ENCODE measurements at regions not wholly inside any gene's neighbourhood (a gene's known extent, or its start where the extent isn't known, plus 50 kb on each side); places are given as distances from the start of the nearest gene placed in this dataset.

GRCh38 chr6:47152666-47153403 is 110.7 kb upstream of the ADGRF1 start:
- Mint-ChIP-seq H3K9me3 (no peaks in the 10 kb centered on the region), H3K4me3 (no peak overlapping the region), H3K27ac (peak overlapping the region in 1 of 9 donors; percentile 69), H3K27me3 (peaks cover 0 to 18% (median 9%) of the 10 kb centered on the region in 5 donors), H3K4me1 (no peaks in the 10 kb centered on the region), H3K36me3 (no peaks in the 10 kb centered on the region)
- no peaks in the 10 kb centered on the region for H3K4me1 ChIP-seq (ENCODE audit: control insufficient read depth in 2 of 2, insufficient read depth in 2 of 2, low read length in 2 of 2)
- ChIA-PET CTCF (no interaction called here), POLR2A (no interaction called here)
- H3K4me3 ChIP-seq (ENCODE audit: low read length), result no peak overlapping the region
- H3K27ac ChIP-seq (ENCODE audit: low read depth, low read length), result no peak overlapping the region
- DNase-seq (no peak), ATAC-seq (no peak)
- H3K36me3 ChIP-seq (ENCODE audit: control insufficient read depth in 2 of 3, insufficient read depth in 3 of 3, low read length in 3 of 3), result no peaks in the 10 kb centered on the region
- no peaks in the 10 kb centered on the region for H3K27me3 ChIP-seq (ENCODE audit: control insufficient read depth in 2 of 2, insufficient read depth in 2 of 2, low read length in 2 of 2)
- intact Hi-C loops (cut with micrococcal nuclease), result no loop called here
- no peaks in the 10 kb centered on the region for H3K9me3 ChIP-seq (ENCODE audit: control insufficient read depth in 2 of 3, low read length in 3 of 3)

- no peak overlapping the region for H3K4me3 ChIP-seq (ENCODE audit: low read length)
- intact Hi-C loops (cut with micrococcal nuclease), result no loop called here
- DNase-seq (no peak), ATAC-seq (no peak)
- POLR2A ChIA-PET, result no interaction called here
- H3K27ac ChIP-seq (ENCODE audit: low read depth, low read length), result no peak overlapping the region
- Mint-ChIP-seq H3K4me1 (no peaks in the 10 kb centered on the region), H3K27me3 (peaks cover 0 to 18% (median 10%) of the 10 kb centered on the region in 5 donors), H3K9me3 (no peaks in the 10 kb centered on the region), H3K4me3 (no peak overlapping the region), H3K36me3 (no peaks in the 10 kb centered on the region), H3K27ac (no peak overlapping the region)
- no peaks in the 10 kb centered on the region for H3K9me3 ChIP-seq (ENCODE audit: control insufficient read depth in 2 of 3, low read length in 3 of 3)
- H3K27me3 ChIP-seq (ENCODE audit: control insufficient read depth in 2 of 2, insufficient read depth in 2 of 2, low read length in 2 of 2), result no peaks in the 10 kb centered on the region
- H3K4me1 ChIP-seq (ENCODE audit: control insufficient read depth in 2 of 2, insufficient read depth in 2 of 2, low read length in 2 of 2), result no peaks in the 10 kb centered on the region
- CTCF ChIA-PET, result no interaction called here
- no peaks in the 10 kb centered on the region for H3K36me3 ChIP-seq (ENCODE audit: control insufficient read depth in 2 of 3, insufficient read depth in 3 of 3, low read length in 3 of 3)
These were observed 109.2 kb upstream of the ADGRF1 start for GRCh38 chr6:47151232-47151898.

GRCh38 chr6:47149554-47149953 is 107.4 kb upstream of the ADGRF1 start:
- H3K27me3 Mint-ChIP-seq, result peaks cover 0 to 20% (median 10%) of the 10 kb centered on the region in 5 donors
- ChIA-PET POLR2A (no interaction called here), CTCF (no interaction called here)
- H3K4me3 Mint-ChIP-seq, result no peak overlapping the region
- H3K4me1 Mint-ChIP-seq, result no peaks in the 10 kb centered on the region
- Histone ChIP-seq H3K27me3 (ENCODE audit: control insufficient read depth in 2 of 2, insufficient read depth in 2 of 2, low read length in 2 of 2) (no peaks in the 10 kb centered on the region), H3K9me3 (ENCODE audit: control insufficient read depth in 2 of 3, low read length in 3 of 3) (no peaks in the 10 kb centered on the region), H3K4me3 (ENCODE audit: low read length) (no peak overlapping the region), H3K4me1 (ENCODE audit: control insufficient read depth in 2 of 2, insufficient read depth in 2 of 2, low read length in 2 of 2) (no peaks in the 10 kb centered on the region), H3K36me3 (ENCODE audit: control insufficient read depth in 2 of 3, insufficient read depth in 3 of 3, low read length in 3 of 3) (no peaks in the 10 kb centered on the region), H3K27ac (ENCODE audit: low read depth, low read length) (no peak overlapping the region)
- no peak overlapping the region for H3K27ac Mint-ChIP-seq
- DNase-seq, result no peak
- no peaks in the 10 kb centered on the region for H3K9me3 Mint-ChIP-seq
- no peak for ATAC-seq
- intact Hi-C loops (cut with micrococcal nuclease), result no loop called here
- no peaks in the 10 kb centered on the region for H3K36me3 Mint-ChIP-seq

- Histone ChIP-seq H3K27ac (ENCODE audit: low read depth, low read length) (no peak overlapping the region), H3K4me1 (ENCODE audit: control insufficient read depth in 2 of 2, insufficient read depth in 2 of 2, low read length in 2 of 2) (no peaks in the 10 kb centered on the region), H3K4me3 (ENCODE audit: low read length) (no peak overlapping the region), H3K36me3 (ENCODE audit: control insufficient read depth in 2 of 3, insufficient read depth in 3 of 3, low read length in 3 of 3) (no peaks in the 10 kb centered on the region), H3K9me3 (ENCODE audit: control insufficient read depth in 2 of 3, low read length in 3 of 3) (no peaks in the 10 kb centered on the region), H3K27me3 (ENCODE audit: control insufficient read depth in 2 of 2, insufficient read depth in 2 of 2, low read length in 2 of 2) (no peaks in the 10 kb centered on the region)
- no peak for DNase-seq
- Mint-ChIP-seq H3K4me3 (no peak overlapping the region), H3K27me3 (peaks cover 0 to 20% (median 10%) of the 10 kb centered on the region in 5 donors), H3K9me3 (no peaks in the 10 kb centered on the region), H3K4me1 (no peaks in the 10 kb centered on the region), H3K27ac (no peak overlapping the region), H3K36me3 (no peaks in the 10 kb centered on the region)
- ATAC-seq, result no peak
- intact Hi-C loops (cut with micrococcal nuclease), result no loop called here
- ChIA-PET CTCF (no interaction called here), POLR2A (no interaction called here)
These were observed 106.9 kb upstream of the ADGRF1 start for GRCh38 chr6:47149066-47149465.

- POLR2A ChIA-PET, result no interaction called here
- H3K4me3 ChIP-seq (ENCODE audit: low read length), result no peak overlapping the region
- no peak overlapping the region for H3K27ac Mint-ChIP-seq
- H3K4me1 Mint-ChIP-seq, result no peaks in the 10 kb centered on the region
- H3K9me3 Mint-ChIP-seq, result no peaks in the 10 kb centered on the region
- CTCF ChIA-PET, result no interaction called here
- H3K27me3 Mint-ChIP-seq, result peaks cover 0 to 20% (median 10%) of the 10 kb centered on the region in 5 donors
- H3K4me3 Mint-ChIP-seq, result no peak overlapping the region
- DNase-seq (no peak), ATAC-seq (no peak)
- H3K36me3 ChIP-seq (ENCODE audit: control insufficient read depth in 2 of 3, insufficient read depth in 3 of 3, low read length in 3 of 3), result no peaks in the 10 kb centered on the region
- no peaks in the 10 kb centered on the region for H3K9me3 ChIP-seq (ENCODE audit: control insufficient read depth in 2 of 3, low read length in 3 of 3)
- H3K4me1 ChIP-seq (ENCODE audit: control insufficient read depth in 2 of 2, insufficient read depth in 2 of 2, low read length in 2 of 2), result no peaks in the 10 kb centered on the region
- H3K27me3 ChIP-seq (ENCODE audit: control insufficient read depth in 2 of 2, insufficient read depth in 2 of 2, low read length in 2 of 2), result no peaks in the 10 kb centered on the region
- intact Hi-C loops (cut with micrococcal nuclease), result no loop called here
- no peak overlapping the region for H3K27ac ChIP-seq (ENCODE audit: low read depth, low read length)
- no peaks in the 10 kb centered on the region for H3K36me3 Mint-ChIP-seq
These were observed 105.8 kb upstream of the ADGRF1 start for GRCh38 chr6:47147836-47148344.

GRCh38 chr6:47147175-47147727 is 105.1 kb upstream of the ADGRF1 start:
- H3K4me1 ChIP-seq (ENCODE audit: control insufficient read depth in 2 of 2, insufficient read depth in 2 of 2, low read length in 2 of 2), result no peaks in the 10 kb centered on the region
- Mint-ChIP-seq H3K27ac (peak overlapping the region in 1 of 9 donors; percentile 21), H3K4me3 (no peak overlapping the region), H3K9me3 (no peaks in the 10 kb centered on the region), H3K36me3 (no peaks in the 10 kb centered on the region), H3K27me3 (peaks cover 0 to 20% (median 10%) of the 10 kb centered on the region in 5 donors), H3K4me1 (no peaks in the 10 kb centered on the region)
- H3K27ac ChIP-seq (ENCODE audit: low read depth, low read length), result no peak overlapping the region
- no peak overlapping the region for H3K4me3 ChIP-seq (ENCODE audit: low read length)
- intact Hi-C loops (cut with micrococcal nuclease), result no loop called here
- no peaks in the 10 kb centered on the region for H3K9me3 ChIP-seq (ENCODE audit: control insufficient read depth in 2 of 3, low read length in 3 of 3)
- DNase-seq (no peak), ATAC-seq (no peak)
- H3K36me3 ChIP-seq (ENCODE audit: control insufficient read depth in 2 of 3, insufficient read depth in 3 of 3, low read length in 3 of 3), result no peaks in the 10 kb centered on the region
- POLR2A ChIA-PET, result no interaction called here
- CTCF ChIA-PET, result no interaction called here
- H3K27me3 ChIP-seq (ENCODE audit: control insufficient read depth in 2 of 2, insufficient read depth in 2 of 2, low read length in 2 of 2), result no peaks in the 10 kb centered on the region

All from naive thymus-derived CD4-positive, alpha-beta T cell (primary cell).